ENCODE measurements at regions not wholly inside any gene's neighbourhood (a gene's known extent, or its start where the extent isn't known, plus 50 kb on each side); places are given as distances from the start of the nearest gene placed in this dataset.
"Not testable (repeated sequence)": the region's sequence is repeated elsewhere in the genome, so short reads cannot be mapped to it uniquely, and the experiment has no call there.

DNA sequence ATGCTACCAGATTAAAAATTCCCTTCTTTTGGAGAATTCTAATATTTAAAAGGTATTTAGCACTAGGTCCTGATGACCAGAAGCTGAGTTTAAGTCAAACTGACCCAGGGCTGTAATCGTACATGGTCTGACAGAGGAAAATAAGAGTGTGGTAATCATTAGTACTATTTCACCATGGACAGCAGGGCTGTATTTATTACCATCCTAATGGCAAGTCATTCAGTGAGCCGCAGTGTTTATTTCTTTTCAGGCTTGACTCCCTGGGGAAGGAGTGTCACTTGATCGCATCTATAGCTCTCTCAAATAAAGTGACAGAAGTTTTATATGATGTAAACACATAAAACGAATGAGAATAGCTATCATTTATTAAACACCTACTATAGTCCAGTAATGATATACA is 261.8 kb downstream of the BTG1 start:
- DNase-seq: no peak

DNA sequence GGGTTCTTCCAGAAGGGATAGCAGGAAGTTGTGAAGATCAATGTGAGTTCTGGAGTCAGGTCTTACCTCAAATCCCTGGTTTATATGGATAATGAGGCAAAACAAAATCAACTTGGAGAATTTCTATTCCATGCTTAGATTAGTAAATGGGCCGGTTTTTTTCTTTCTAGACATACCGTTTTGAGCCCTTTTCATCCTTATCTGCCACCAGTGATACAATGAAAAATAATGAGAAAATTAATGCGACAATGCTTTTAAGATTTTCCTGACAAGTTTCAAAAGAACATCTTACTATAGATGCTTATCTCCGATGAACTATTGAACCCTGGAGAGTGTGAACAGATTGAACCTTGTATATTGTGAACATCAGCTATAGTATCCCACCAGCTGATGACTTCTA is 262.7 kb downstream of the BTG1 start:
- DNase-seq: no peak

- DNase-seq: no peak
Observed at GRCh38 chr12:91880528-91880927, 265.1 kb downstream of the BTG1 start.

- DNase-seq: peak; percentile 54
Observed at GRCh38 chr12:91877456-91878235, 268.0 kb downstream of the BTG1 start.

DNA sequence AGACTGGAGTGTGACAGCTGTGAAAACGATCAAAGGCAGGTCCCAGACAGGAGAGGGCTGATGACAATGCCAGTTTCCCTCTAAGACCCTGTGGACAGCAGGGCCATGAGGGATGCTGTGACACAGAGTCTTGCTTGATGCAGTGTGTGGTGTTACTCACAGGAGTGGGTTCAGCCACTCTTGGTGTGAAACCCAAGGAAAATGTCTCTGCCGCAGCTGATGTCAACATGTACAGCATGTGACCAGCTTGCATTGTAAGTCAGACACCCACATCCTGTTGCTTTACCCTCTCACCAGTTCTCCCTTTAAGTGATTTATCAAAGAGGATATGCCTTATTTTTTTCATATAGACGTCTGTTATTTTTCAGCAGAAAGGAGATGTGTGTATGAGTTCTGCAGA is 268.6 kb downstream of the BTG1 start:
- DNase-seq: peak; percentile 88

DNA sequence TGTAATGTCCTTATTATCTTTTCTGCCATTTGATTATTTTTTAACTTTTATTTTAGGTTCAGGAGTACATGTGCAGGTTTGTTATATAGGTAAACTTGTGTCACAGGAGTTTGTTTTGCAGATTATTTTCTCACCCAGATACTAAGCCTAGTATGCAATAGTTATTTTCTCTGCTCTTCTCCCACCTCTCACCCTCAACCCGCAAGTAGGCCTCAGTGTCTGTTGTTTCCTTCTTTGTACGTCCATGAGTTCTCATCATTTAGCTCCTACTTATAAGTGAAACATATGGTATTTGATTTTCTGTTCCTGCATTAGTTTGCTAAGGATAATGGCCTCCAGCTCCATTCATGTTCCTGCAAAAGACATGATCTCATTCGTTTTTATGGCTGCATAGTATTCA is 270.0 kb downstream of the BTG1 start:
- not testable (repeated sequence) for DNase-seq

DNA sequence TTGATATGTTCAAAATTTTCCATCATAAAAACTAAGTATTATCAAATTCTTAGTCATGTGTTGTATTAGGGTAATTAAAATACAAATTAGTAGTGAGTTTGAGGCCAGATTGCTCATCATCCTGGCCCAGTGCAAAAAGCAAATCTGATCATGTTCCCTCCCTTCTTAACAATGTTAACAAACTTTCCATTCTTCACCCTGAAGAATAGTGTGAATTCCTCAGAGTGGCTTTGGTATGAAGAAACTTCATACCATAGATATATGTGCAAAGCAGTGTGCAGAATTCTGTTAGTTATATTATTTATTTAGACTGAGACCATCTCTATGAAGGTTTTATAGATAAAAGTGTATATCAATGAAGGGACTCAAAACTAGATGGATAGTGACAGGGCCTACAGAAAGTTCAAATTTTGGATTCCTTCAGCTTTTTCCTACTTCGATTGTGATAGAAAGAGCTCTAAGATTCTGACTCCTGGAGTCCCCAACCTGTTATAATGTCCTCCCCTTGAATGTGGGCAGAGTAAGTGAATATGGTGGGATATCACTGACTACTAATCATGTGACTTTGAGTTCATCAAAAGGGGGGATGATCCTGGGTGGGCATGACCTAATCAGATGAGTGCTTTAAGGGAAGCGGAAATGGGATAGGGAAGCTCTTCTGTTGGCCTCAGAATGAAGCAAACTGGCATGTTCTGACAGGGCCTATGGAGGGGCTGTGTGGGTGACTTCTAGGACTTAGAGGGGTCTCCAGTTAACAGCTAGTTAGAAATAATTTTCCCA is 271.4 kb downstream of the BTG1 start:
- no peak for DNase-seq

- no peak for DNase-seq
Observed at GRCh38 chr12:91871751-91872150, 273.9 kb downstream of the BTG1 start.

- no peak for DNase-seq
Observed at GRCh38 chr12:91870872-91871707, 274.6 kb downstream of the BTG1 start.

- no peak for DNase-seq
Observed at GRCh38 chr12:91868054-91868453, 277.6 kb downstream of the BTG1 start.

GRCh38 chr12:91866566-91866965 is 279.1 kb downstream of the BTG1 start:
- DNase-seq: no peak

DNA sequence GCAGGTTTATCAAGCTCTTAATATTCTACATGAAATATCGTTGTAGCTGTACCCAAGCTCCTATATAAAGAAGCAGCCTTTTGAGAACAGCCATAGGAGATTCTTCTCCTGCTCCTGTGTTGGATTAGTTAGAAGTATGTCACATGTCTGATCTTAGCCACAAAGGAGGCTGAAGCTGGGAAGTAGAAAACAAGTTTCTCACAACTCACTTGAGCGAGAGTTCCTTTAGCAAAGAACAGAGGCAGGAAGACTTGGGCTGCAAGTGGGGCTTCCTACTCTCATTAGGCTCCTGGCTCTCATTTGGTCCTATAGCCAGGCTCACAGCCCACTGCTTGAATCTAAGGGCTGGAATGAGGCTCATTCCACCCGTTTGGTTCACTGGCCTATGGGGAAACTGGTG is 281.9 kb downstream of the BTG1 start:
- DNase-seq: no peak

DNA sequence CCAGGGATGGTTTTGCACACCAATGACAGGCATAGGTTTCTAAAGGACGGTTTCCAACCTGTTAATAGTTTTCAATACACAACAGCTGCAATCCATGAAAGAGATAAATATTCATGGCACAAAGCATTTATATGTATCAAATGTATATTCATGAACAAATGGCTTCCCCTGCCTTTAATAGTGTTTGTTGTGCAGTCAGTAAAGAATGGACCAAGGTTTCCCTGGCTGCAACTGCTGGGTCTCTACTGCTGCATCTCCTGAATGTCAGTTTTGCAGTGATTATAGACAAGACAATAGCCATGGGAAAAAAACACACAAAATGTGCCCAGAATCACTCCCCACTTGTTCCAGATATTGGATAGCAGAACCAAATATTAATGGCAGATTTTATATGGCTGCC is 284.1 kb downstream of the BTG1 start:
- DNase-seq: no peak

- no peak for DNase-seq
Observed at GRCh38 chr12:91859347-91859746, 286.3 kb downstream of the BTG1 start.

- DNase-seq: no peak
Observed at GRCh38 chr12:91857813-91858542, 287.7 kb downstream of the BTG1 start.

- DNase-seq: no peak
Observed at GRCh38 chr12:91854725-91855124, 290.9 kb downstream of the BTG1 start.

DNA sequence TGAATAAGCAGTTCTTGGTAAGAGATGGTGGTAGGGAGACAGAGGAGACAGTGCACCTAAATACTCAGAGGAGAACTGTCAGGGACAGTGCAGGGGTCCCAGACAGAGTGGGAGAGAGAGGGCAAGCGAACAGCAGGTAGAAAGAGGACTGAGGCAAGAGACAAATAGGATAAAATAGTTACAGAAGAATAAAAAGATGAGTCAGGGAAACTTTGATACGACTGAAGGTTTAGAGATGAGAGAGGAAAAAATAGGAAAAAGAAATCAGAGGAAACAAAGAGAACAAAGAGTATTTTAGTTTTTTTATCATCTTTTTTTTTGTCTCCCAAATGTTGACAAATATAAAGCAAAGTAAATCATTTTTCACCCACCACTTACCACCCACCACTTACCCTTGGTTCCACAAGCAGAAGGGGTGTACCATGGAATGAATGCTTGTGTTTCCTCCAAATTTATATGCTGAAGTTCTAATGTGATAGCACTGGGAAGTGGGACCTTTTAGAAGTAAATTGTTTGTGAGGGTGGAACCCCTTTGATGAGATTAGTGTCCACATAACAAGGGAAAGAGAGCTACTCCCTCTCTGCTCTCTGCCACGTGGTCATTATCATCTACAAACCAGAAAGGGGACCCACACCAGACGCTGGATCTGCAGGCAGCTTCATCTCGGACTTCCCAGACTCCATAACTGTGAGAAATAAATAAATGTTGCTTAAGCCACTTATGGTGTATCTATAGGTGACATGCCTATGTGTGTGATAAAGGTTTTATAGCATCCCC is 292.1 kb downstream of the BTG1 start:
- no peak for DNase-seq

DNA sequence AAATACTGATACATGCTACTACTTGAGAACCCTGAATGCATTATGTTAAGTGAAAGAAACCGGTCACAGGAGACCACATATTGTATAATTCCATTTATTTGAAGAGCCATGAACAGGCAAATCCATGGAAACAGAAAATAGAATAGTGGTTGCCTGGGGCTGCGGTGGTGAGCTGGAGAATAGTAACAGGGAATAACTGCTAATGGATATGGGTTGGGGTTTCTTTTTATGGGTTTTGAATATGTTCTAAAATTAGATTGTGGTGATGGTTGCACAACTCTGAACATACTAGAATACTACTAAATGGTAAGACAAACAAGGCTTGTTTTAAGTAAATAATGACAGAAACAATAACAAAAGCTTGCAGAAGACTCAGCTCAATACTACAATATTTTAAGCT is 293.0 kb downstream of the BTG1 start:
- DNase-seq: no peak

DNA sequence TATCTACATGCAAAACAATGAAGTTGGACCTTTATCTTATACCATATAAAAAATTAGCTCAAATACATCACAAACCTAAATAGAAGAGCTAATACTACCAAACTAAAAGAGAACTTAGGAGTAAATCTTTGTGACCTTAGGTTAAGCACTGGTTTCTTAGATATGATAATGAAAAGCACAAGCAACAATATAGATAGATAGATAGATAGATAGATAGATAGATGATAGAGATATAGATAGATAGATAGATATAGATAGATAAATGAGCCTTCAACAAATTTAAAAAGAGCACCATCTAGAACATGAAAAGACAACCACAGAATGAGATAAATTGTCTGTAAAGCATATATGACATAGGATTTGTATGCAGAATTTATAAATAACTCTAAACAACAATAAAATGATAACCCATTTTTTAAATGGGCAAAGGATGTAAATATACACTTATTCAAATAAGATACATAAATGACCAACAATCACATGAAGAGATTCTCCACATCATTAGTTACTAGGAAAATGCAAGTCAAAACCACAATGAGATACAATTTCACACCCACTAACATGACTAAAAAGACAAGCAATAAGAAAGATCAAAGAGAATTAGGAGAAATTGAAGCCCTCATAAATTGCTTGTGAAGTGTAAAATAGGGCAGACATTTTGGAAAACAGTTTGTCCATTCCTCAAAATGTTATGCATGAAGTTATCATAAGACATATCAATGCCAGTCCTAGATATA is 293.7 kb downstream of the BTG1 start:
- no peak for DNase-seq

DNA sequence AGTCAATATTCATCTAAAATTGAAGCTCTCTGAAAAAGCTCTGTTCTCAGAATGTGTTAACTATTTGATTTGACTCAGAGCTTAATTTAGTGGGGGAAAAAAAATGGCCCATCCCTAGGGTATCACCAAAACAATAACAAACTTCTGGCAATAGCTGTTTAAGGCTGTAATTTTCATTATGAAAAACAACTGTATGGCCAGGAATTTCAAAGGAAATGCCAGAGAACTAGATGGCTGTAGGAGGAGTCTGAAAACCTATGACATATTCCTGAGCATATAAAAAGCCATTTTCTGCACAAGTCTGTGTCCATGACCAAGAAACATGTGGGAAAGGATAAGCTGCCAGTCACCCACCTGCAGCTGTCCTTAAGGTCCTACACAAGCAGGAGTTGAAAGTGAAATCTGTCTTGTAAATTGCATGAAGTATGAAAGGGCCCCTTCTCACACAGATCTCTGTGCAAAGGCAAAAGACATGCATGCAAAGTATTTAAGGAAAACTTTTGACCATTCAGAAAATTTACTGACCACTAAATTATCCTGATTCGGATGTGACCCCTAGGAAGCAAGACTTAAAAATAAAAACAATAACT is 299.1 kb downstream of the BTG1 start:
- DNase-seq: no peak

DNA sequence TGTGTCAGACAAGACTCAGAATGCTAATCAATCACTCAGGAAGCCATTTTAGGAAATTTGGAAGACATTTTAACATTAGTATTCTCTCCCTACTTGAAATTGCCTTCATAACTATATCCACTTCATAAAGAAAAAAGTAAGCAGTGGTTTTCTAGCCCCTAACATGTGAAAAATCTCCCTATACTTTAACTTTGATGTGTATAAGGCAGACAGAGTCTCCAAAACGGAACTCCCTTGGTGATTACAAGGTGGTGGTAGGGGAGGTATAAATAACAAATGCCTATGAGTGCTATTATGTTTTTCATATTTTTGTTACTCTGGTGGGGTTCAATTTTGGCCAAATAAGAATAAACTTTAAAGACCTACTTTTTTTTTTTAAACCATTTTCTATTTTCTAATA is 300.3 kb downstream of the BTG1 start:
- no peak for DNase-seq
